SK-N-SH (cell line): ENCODE measurements at regions not wholly inside any gene's neighbourhood (a gene's known extent, or its start where the extent isn't known, plus 50 kb on each side); places are given as distances from the start of the nearest gene placed in this dataset.

Source experiments
- GABPA ChIP-seq: IDR thresholded peaks from 2 replicates; pipeline ENCODE4 v1.4.0; 2012; ENCODE audit warnings: low read depth, mild to moderate bottlenecking
- TEAD4 ChIP-seq: IDR thresholded peaks from 2 replicates; pipeline ENCODE4 v1.4.0; 2012; ENCODE audit warnings: mild to moderate bottlenecking, borderline replicate concordance; ENCODE audit not compliant: insufficient read depth

GRCh38 chr4:186875476-186875875 lies 151.8 kb upstream of the FAT1 start:
- TF ChIP-seq GABPA (no peak), TEAD4 (no peak)
